Colonic mucosa (tissue), 4 donors: ENCODE measurements at regions not wholly inside any gene's neighbourhood (a gene's known extent, or its start where the extent isn't known, plus 50 kb on each side); places are given as distances from the start of the nearest gene placed in this dataset.

Experiments
- DNase-seq: peaks from one replicate; pipeline ENCODE4 v3.0.0-alpha.2; 2020
- H3K27ac ChIP-seq: fragments of 200-600 bp; one replicate; pipeline ENCODE4 v1.8.0; 2021
- H3K27me3 ChIP-seq: fragments of 200-600 bp; one replicate; pipeline ENCODE4 v1.8.0; 2021
- H3K36me3 ChIP-seq: fragments of 200-600 bp; one replicate; pipeline ENCODE4 v1.8.0; 2021
- H3K4me1 ChIP-seq: fragments of 200-600 bp; one replicate; pipeline ENCODE4 v1.8.0; 2021; ENCODE audit warnings: mild to moderate bottlenecking
- H3K4me3 ChIP-seq: fragments of 200-600 bp; one replicate; pipeline ENCODE4 v1.8.0; 2021
- H3K9ac ChIP-seq, 2 donors: one replicate each; pipeline ENCODE4 v1.7.0; 2013; ENCODE audit warnings: control low read depth in 2 of 2, low read depth in 2 of 2, low read length in 2 of 2
- H3K9me3 ChIP-seq: fragments of 200-600 bp; one replicate; pipeline ENCODE4 v1.8.0; 2021
- CTCF ChIP-seq: fragments of 200-600 bp; IDR thresholded peaks from one replicate; pipeline ENCODE4 v1.8.0; 2022; ENCODE audit warnings: antibody characterized with exemption, mild to moderate bottlenecking
- intact Hi-C: fragments of 100-400 bp; cut with DNase I; formaldehyde crosslinking; loops from one replicate; pipeline ENCODE4 v1.14.1; 2022
- donor health status: healthy.
- donor health status: DM: no; HTN: no; CAD: no.
- donor health status: DM: no; HTN: no; CAD: no.

- H3K27me3 ChIP-seq: no peaks in the 10 kb centered on the region
- H3K4me1 ChIP-seq: no peaks in the 10 kb centered on the region
- no peak for TF ChIP-seq CTCF
- no peak overlapping the region for H3K27ac ChIP-seq
- H3K9me3 ChIP-seq: no peaks in the 10 kb centered on the region
- DNase-seq: no peak
- intact Hi-C loops: no loop called here
- H3K9ac ChIP-seq: no peak overlapping the region
- H3K36me3 ChIP-seq: no peaks in the 10 kb centered on the region
- no peak overlapping the region for H3K4me3 ChIP-seq
These were observed 532.3 kb downstream of the BRINP1 start for GRCh38 chr9:118836891-118837290.

- Histone ChIP-seq H3K9ac (no peak overlapping the region), H3K4me1 (no peaks in the 10 kb centered on the region), H3K4me3 (no peak overlapping the region), H3K36me3 (no peaks in the 10 kb centered on the region), H3K9me3 (no peaks in the 10 kb centered on the region), H3K27ac (no peak overlapping the region), H3K27me3 (no peaks in the 10 kb centered on the region)
- no peak for TF ChIP-seq CTCF
- intact Hi-C loops: no loop called here
- no peak for DNase-seq
These were observed 497.7 kb downstream of the BRINP1 start for GRCh38 chr9:118871531-118871930.

GRCh38 chr9:118882684-118883083 lies 486.6 kb downstream of the BRINP1 start:
- intact Hi-C loops: no loop called here
- Histone ChIP-seq H3K27ac (no peak overlapping the region), H3K4me3 (no peak overlapping the region), H3K27me3 (no peaks in the 10 kb centered on the region), H3K9ac (no peak overlapping the region), H3K4me1 (no peaks in the 10 kb centered on the region), H3K9me3 (no peaks in the 10 kb centered on the region), H3K36me3 (no peaks in the 10 kb centered on the region)
- DNase-seq: no peak
- no peak for TF ChIP-seq CTCF

GRCh38 chr9:118883411-118883810 lies 485.8 kb downstream of the BRINP1 start:
- Histone ChIP-seq H3K4me1 (no peaks in the 10 kb centered on the region), H3K27ac (no peak overlapping the region), H3K9ac (no peak overlapping the region), H3K27me3 (no peaks in the 10 kb centered on the region), H3K4me3 (no peak overlapping the region), H3K9me3 (no peaks in the 10 kb centered on the region), H3K36me3 (no peaks in the 10 kb centered on the region)
- TF ChIP-seq CTCF: no peak
- intact Hi-C loops: no loop called here
- DNase-seq: no peak

- H3K4me1 ChIP-seq: no peaks in the 10 kb centered on the region
- H3K4me3 ChIP-seq: no peak overlapping the region
- no peak for TF ChIP-seq CTCF
- DNase-seq: no peak
- H3K27ac ChIP-seq: no peak overlapping the region
- H3K9ac ChIP-seq: no peak overlapping the region
- H3K36me3 ChIP-seq: no peaks in the 10 kb centered on the region
- H3K9me3 ChIP-seq: no peaks in the 10 kb centered on the region
- intact Hi-C loops: no loop called here
- no peaks in the 10 kb centered on the region for H3K27me3 ChIP-seq
These were observed 478.0 kb downstream of the BRINP1 start for GRCh38 chr9:118891213-118891612.
